Neural cell (in vitro differentiated cells): ENCODE measurements at regions not wholly inside any gene's neighbourhood (a gene's known extent, or its start where the extent isn't known, plus 50 kb on each side); places are given as distances from the start of the nearest gene placed in this dataset.
"Not testable (repeated sequence)": the region's sequence is repeated elsewhere in the genome, so short reads cannot be mapped to it uniquely, and the experiment has no call there.

ENCODE experiments used
- H2AFZ ChIP-seq: fragments of 200-600, 300-800 bp; sonication (generic), shearing (Covaris generic); 2 replicates; pipeline ENCODE4 v1.6.0; 2014; ENCODE audit warnings: low read depth, mild to moderate bottlenecking, antibody characterized with exemption, low read length, moderate library complexity
- H3F3A ChIP-seq: fragments of 200-600 bp; shearing (Covaris generic); 2 replicates; pipeline ENCODE4 v1.6.1; 2016; ENCODE audit warnings: mild to moderate bottlenecking, moderate library complexity, mixed read lengths, antibody characterized with exemption, low read length; ENCODE audit not compliant: insufficient read depth, poor library complexity, severe bottlenecking
- H3K27ac ChIP-seq: fragments of 200-600, 300-800 bp; sonication (generic), shearing (Covaris generic); 2 replicates; pipeline ENCODE4 v1.5.1; 2014; ENCODE audit warnings: mild to moderate bottlenecking, low read length, moderate library complexity
- H3K27me3 ChIP-seq: fragments of 300-800, 200-600 bp; sonication (generic), shearing (Covaris generic); 2 replicates; pipeline ENCODE4 v1.6.0; 2014; ENCODE audit warnings: mild to moderate bottlenecking, low read depth, low read length, moderate library complexity; ENCODE audit not compliant: insufficient read depth
- H3K36me3 ChIP-seq: fragments of 300-800, 200-600 bp; sonication (generic), shearing (Covaris generic); 2 replicates; pipeline ENCODE4 v1.5.1; 2014; ENCODE audit warnings: mild to moderate bottlenecking, antibody characterized with exemption, low read length, moderate library complexity; ENCODE audit not compliant: insufficient read depth
- H3K4me2 ChIP-seq: fragments of 300-800, 200-600 bp; sonication (generic), shearing (Covaris generic); 2 replicates; pipeline ENCODE4 v1.6.0; 2014; ENCODE audit warnings: mild to moderate bottlenecking, low read length
- H3K4me3 ChIP-seq: fragments of 300-800, 200-600 bp; sonication (generic), shearing (Covaris generic); 2 replicates; pipeline ENCODE4 v1.5.1; 2014; ENCODE audit warnings: mild to moderate bottlenecking, low read length, moderate library complexity
- H3K79me2 ChIP-seq: fragments of 200-600 bp; shearing (Covaris generic); replicated peaks from 2 replicates; pipeline ENCODE4 v1.6.0; 2014; ENCODE audit warnings: mild to moderate bottlenecking, low read length, moderate library complexity; ENCODE audit not compliant: insufficient read depth
- H3K9ac ChIP-seq: fragments of 300-800, 200-600 bp; sonication (generic), shearing (Covaris generic); 2 replicates; pipeline ENCODE4 v1.6.1; 2016; ENCODE audit warnings: mild to moderate bottlenecking, low read length, mixed read lengths
- H3K9me2 ChIP-seq: fragments of 200-600 bp; shearing (Covaris generic); 2 replicates; pipeline ENCODE4 v1.6.1; 2016; ENCODE audit warnings: mild to moderate bottlenecking, low read length, mixed read lengths; ENCODE audit not compliant: insufficient read depth
- H3K9me3 ChIP-seq: fragments of 200-600, 300-800 bp; sonication (generic), shearing (Covaris generic); 2 replicates; pipeline ENCODE4 v1.6.1; 2016; ENCODE audit warnings: mild to moderate bottlenecking, mixed run types, low read length, moderate library complexity, mixed read lengths
- H4K20me1 ChIP-seq: fragments of 200-600 bp; shearing (Covaris generic); 2 replicates; pipeline ENCODE4 v1.6.1; 2016; ENCODE audit warnings: mild to moderate bottlenecking, mixed run types; ENCODE audit not compliant: insufficient read depth
- CTCF ChIP-seq: fragments of 450-650 bp; IDR thresholded peaks from 2 replicates; pipeline ENCODE4 v1.5.1; 2014; ENCODE audit warnings: antibody characterized with exemption, mild to moderate bottlenecking, moderate library complexity; ENCODE audit not compliant: poor library complexity, severe bottlenecking
- EP300 ChIP-seq: fragments of 450-650 bp; conservative IDR thresholded peaks from 2 replicates; pipeline ENCODE4 v1.6.1; 2014; ENCODE audit warnings: antibody characterized with exemption, mild to moderate bottlenecking, moderate library complexity; ENCODE audit not compliant: poor library complexity, severe bottlenecking
- EZH2 ChIP-seq: fragments of 200-600, 300-800 bp; shearing (Covaris generic), sonication (generic); IDR thresholded peaks from 2 replicates; pipeline ENCODE4 v1.6.1; 2014; ENCODE audit warnings: antibody characterized with exemption, low read length, borderline replicate concordance, mild to moderate bottlenecking; ENCODE audit not compliant: insufficient read depth, poor library complexity, severe bottlenecking
- MXI1 ChIP-seq: fragments of 450-650 bp; conservative IDR thresholded peaks from 2 replicates; pipeline ENCODE4 v1.6.1; 2014; ENCODE audit warnings: antibody characterized with exemption, mild to moderate bottlenecking; ENCODE audit not compliant: poor library complexity, severe bottlenecking
- POLR2AphosphoS5 ChIP-seq: IDR thresholded peaks from 2 replicates; pipeline ENCODE4 v1.6.1; 2012
- RAD21 ChIP-seq: fragments of 450-650 bp; conservative IDR thresholded peaks from 2 replicates; pipeline ENCODE4 v1.6.1; 2014; ENCODE audit warnings: antibody characterized with exemption, mild to moderate bottlenecking, moderate library complexity
- REST ChIP-seq: IDR thresholded peaks from 2 replicates; pipeline ENCODE4 v1.6.1; 2012; ENCODE audit warnings: borderline replicate concordance
- SMC3 ChIP-seq: fragments of 450-650 bp; conservative IDR thresholded peaks from 2 replicates; pipeline ENCODE4 v1.6.1; 2014; ENCODE audit warnings: antibody characterized with exemption, mild to moderate bottlenecking, moderate library complexity; ENCODE audit not compliant: poor library complexity
- TAF1 ChIP-seq: IDR thresholded peaks from 2 replicates; pipeline ENCODE4 v1.6.1; 2012; ENCODE audit warnings: low read depth

DNA sequence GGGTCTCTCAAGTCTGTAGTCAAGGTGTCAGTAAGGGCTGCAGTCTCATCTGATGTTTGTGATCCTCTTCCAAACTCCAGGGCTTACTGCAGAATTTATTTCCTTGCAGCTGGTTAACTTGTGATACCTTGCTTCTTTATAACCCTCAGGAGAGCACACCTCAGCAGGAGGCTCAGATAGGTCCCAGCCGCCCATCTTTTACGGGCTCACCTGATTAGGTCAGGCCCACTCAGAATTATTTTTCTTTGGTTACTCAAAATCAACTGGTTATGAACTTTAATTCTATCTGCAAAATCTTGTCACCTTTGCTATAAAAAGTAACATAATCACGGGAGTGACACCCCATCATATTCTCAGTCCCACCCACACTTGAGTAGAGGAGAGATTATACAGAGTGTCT is 99.9 kb upstream of the BEND4 start:
- Histone ChIP-seq H3K4me3 (no peak overlapping the region), H3K9me3 (no peaks in the 10 kb centered on the region), H3K9me2 (no peaks in the 10 kb centered on the region), H4K20me1 (no peaks in the 10 kb centered on the region), H3F3A (no peaks in the 10 kb centered on the region), H2AFZ (no peak overlapping the region), H3K27ac (no peak overlapping the region), H3K4me2 (no peak overlapping the region), H3K79me2 (no peaks in the 10 kb centered on the region), H3K36me3 (no peaks in the 10 kb centered on the region), H3K27me3 (no peaks in the 10 kb centered on the region), H3K9ac (no peak overlapping the region)
- no peak for TF ChIP-seq POLR2AphosphoS5
- no peak for TF ChIP-seq CTCF
- no peak for TF ChIP-seq SMC3
- no peak for TF ChIP-seq EZH2
- TF ChIP-seq REST = no peak
- no peak for TF ChIP-seq EP300
- TF ChIP-seq RAD21 = no peak
- TF ChIP-seq TAF1 = no peak
- TF ChIP-seq MXI1 = no peak

DNA sequence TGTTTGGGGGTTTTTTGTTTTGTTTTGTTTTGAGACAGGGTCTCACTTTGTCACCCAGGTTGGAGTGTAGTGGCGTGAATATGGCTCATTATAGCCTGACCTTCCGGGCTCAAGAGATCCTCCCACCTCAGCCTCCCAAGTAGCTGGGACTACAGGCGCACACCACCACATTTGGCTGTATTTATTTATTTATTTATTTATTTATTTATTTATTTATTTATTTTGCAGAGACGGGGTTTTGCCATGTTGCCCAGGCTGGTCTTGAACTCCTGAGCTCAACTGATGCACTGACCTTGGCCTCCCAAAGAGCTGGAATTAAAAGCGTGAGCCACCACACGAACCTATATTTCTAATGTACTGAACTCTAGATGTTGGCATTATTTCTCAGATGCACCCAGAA is 105.2 kb upstream of the BEND4 start:
- not testable (repeated sequence) for H3K79me2 ChIP-seq, H3F3A ChIP-seq, H3K9me3 ChIP-seq, H3K27me3 ChIP-seq, H3K27ac ChIP-seq, H3K9ac ChIP-seq, H3K9me2 ChIP-seq, H3K4me3 ChIP-seq, H4K20me1 ChIP-seq, H3K4me2 ChIP-seq, H2AFZ ChIP-seq, H3K36me3 ChIP-seq
